GM18505 (cell line): ENCODE measurements at regions not wholly inside any gene's neighbourhood (a gene's known extent, or its start where the extent isn't known, plus 50 kb on each side); places are given as distances from the start of the nearest gene placed in this dataset.

Source experiments
- ATAC-seq: cut with Tn5 transposase; IDR thresholded peaks from one replicate; pipeline ENCODE4 v1.9.1; 2021; ENCODE audit not compliant: unreplicated experiment
- POLR2A ChIP-seq: IDR thresholded peaks from 4 replicates; pipeline ENCODE4 v1.6.1; 2011; ENCODE audit warnings: borderline replicate concordance; ENCODE audit not compliant: insufficient read depth, insufficient read length; ENCODE audit errors: extremely low read depth

DNA sequence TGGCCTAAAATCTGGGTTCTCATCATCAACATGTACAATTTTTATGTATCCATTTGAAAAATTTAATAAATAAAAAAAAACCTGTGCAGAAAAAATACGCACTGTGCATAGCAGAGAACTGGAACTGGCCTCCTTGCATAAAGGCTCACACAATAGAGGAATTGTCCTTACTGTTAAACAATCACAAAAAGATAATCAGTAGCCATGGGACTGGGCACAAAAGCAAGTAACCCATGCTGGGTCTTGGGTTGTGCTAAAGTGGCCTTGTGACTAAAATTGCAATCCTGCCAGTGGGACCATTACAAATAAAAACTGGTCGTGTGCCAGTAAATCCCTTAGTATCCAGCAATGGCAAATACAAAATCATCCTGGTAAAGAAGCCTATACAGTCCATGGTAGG lies 1646.6 kb downstream of the MAT2B start:
- no peak for TF ChIP-seq POLR2A
- no peak for ATAC-seq

GRCh38 chr5:165157219-165157618 lies 1651.8 kb downstream of the MAT2B start:
- ATAC-seq = no peak
- no peak for TF ChIP-seq POLR2A

GRCh38 chr5:165161204-165161603 lies 1655.8 kb downstream of the MAT2B start:
- no peak for TF ChIP-seq POLR2A
- no peak for ATAC-seq

DNA sequence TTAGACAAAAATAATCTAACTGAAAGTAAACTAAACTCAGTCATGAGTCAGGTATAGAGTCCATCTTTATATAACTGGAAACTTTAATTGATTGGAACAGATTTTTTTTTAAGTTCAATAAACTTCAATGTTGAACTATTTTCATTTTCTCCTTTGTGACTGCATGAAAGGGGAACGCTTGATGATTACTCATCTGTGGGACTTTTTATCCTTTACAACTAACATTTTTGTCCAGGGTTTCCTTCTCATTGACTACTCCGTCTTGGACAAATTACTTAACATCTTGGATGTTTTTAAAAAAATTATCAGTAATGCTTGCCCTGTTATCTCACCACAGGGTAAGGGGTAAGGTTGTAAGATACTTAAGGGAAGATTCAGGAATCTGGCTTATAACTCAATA lies 1658.4 kb downstream of the MAT2B start:
- no peak for TF ChIP-seq POLR2A
- ATAC-seq = no peak

DNA sequence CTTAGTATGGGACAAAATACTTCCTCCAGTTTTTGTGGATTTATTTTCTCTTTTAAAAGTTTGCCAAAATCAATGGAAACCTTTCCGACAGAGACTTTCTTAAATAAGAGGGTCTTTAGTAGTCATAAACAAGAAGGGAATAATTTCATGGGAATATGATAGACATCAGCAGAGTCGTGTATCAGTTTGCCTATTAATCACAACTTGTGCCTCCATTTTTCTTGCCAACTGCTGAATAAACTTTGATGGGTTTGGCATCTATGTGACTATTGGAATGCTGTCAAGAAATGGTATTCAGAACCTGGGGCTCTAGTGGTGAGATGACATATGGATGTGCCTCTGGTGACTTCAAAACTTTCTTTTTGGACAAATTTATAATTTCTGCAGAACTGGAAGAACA lies 1668.2 kb downstream of the MAT2B start:
- no peak for TF ChIP-seq POLR2A
- ATAC-seq = no peak

DNA sequence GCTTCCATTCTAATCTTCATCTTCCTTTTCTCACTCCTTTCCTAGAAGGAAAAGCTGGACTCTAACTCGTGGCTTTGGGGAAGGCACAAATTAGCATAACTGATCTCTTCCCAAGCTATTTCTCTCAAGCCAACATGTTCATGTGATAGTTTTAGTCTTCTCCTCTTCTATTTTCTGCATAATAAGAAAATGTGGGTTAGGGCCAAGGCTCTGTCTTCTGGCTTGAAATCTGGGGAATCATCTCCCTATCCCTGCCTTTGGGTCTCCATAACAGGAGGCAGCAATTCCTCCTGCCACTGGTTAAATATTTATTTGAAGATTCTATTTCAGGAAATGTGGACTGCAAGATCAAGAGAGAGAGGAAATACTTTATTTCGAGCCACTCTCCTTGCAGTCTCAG lies 1669.6 kb downstream of the MAT2B start:
- no peak for TF ChIP-seq POLR2A
- ATAC-seq = no peak

- no peak for TF ChIP-seq POLR2A
- no peak for ATAC-seq
Measured at GRCh38 chr5:165184183-165184582, 1678.8 kb downstream of the MAT2B start.

DNA sequence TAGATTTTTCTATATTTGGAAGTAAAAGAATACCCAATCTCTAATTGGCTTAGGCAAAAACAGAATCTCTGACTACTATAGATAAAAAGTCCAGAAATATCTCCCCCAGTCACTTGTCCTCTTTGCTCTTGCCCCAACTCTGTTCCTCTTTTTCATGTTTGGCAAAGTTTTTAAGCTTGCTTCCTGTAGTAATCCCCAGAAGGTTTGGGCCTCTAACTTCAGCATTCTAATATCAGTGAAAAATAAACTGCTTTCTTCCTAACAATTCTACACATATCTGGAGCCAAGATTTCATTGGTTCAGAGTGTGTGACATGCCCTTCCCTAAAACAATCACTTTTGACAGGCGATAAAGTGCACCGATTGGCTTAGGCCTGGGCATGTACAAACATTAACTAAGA lies 1680.3 kb downstream of the MAT2B start:
- no peak for TF ChIP-seq POLR2A
- no peak for ATAC-seq

DNA sequence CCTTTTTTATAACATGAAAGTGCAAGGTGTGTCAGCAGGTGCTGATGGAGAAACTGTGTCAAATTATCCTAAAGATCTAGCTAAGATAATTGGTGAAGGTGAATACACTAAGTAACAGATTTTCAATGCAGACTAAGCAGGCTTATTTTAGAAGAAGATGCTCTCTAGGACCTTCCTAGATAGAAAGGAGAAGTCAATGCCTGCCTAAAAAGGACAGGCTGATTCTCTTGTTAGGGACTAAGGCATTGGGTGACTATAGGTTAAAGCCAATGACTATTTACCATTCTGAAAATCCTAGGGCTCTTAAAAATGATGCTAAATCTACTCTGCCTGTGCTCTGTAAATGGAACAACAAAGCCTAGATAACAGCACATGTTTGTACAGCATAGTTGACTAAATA lies 1682.4 kb downstream of the MAT2B start:
- TF ChIP-seq POLR2A = no peak
- no peak for ATAC-seq

GRCh38 chr5:165188556-165189175 lies 1683.2 kb downstream of the MAT2B start:
- no peak for ATAC-seq
- no peak for TF ChIP-seq POLR2A

GRCh38 chr5:165196961-165197360 lies 1691.5 kb downstream of the MAT2B start:
- no peak for TF ChIP-seq POLR2A
- ATAC-seq = no peak

- TF ChIP-seq POLR2A = no peak
- ATAC-seq = no peak
Measured at GRCh38 chr5:165201369-165201768, 1696.0 kb downstream of the MAT2B start.

DNA sequence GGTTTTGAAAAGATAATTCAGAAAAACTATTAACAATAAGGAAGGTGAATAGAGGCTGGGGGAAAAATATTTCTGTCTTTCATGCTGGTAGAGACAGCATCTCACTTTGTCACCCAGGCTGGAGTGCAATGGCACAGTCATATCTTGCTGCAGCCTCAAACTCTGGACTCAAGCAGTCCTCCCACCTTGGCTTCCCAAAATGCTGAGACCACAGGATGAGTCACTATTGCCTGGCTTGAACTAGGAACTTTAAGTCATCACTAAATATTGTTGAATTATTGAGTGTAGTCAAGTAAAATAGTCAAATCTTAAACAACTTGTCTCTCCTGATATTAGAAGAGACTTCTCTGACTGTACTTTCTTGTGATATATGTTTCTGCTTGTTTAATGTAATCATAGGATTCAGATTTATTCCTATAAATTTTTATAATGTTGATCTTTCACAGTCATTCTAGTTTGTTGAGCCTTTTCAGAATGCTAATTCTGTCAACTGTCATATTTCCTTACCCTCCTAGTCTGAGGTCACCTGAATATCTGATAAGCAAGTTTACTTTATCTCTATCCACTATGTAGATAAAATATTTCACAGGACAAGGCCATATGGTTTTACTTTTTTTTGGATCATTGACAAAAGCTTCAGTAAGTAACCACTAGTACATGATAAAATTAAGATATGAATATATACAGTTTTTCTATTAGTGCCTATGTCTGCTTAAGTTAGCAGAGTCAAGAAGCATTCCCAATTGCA lies 1696.5 kb downstream of the MAT2B start:
- ATAC-seq = no peak
- TF ChIP-seq POLR2A = no peak

- ATAC-seq = no peak
- no peak for TF ChIP-seq POLR2A
Measured at GRCh38 chr5:165202519-165202910, 1697.1 kb downstream of the MAT2B start.

DNA sequence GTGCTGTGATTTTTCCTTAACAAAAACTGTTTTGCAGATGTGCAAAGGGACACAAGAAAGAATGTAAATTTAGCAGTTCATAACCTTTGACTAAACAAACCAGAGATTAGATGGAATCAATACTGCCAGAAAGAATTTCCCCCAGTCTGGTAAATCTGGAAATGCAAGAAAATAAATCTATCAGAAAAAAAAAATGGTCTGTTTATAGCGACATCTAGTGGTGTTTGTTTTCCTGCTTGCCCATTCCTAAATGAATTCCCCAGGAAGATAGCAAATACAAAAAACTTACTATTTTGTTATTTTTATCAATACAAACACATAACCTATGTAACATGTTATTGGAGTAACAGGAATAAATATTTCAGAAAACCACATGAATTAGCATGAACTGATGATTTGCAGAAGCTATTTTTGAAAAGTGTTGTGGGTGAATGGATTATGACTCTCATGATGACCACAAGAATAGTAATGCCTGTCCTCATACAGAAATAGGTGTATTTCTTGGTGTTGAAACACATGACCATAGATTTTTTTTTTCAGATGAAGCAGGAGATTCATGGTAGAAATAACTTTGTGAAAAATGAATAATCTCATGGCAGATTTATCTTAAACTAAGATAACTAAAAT lies 1703.8 kb downstream of the MAT2B start:
- ATAC-seq = no peak
- TF ChIP-seq POLR2A = no peak

GRCh38 chr5:165224366-165225045 lies 1719.1 kb downstream of the MAT2B start:
- no peak for TF ChIP-seq POLR2A
- no peak for ATAC-seq
